ENCODE measurements at regions not wholly inside any gene's neighbourhood (a gene's known extent, or its start where the extent isn't known, plus 50 kb on each side); places are given as distances from the start of the nearest gene placed in this dataset.

GRCh38 chr2:143965493-143966164 lies 554.3 kb downstream of the ZEB2 start:
- in situ Hi-C loops (cut with HindIII; ENCODE audit: low pct_unique_long_range_greater_than_20kb, low sequenced_read_pairs) = no loop called here
- peak in 1 of 2 experiments; percentile 2 for DNase-seq (ENCODE audit: low read depth in 1 of 2, low spot score in 1 of 2)
- TF ChIP-seq JUND (IDR thresholded peaks at IDR 0.05; ENCODE audit: low read depth) = no peak

GRCh38 chr2:143964891-143965290 lies 555.0 kb downstream of the ZEB2 start:
- no peak for TF ChIP-seq JUND (IDR thresholded peaks at IDR 0.05; ENCODE audit: low read depth)
- in situ Hi-C loops (cut with HindIII; ENCODE audit: low pct_unique_long_range_greater_than_20kb, low sequenced_read_pairs) = no loop called here

GRCh38 chr2:143960177-143960576 lies 559.7 kb downstream of the ZEB2 start:
- in situ Hi-C loops (cut with HindIII; ENCODE audit: low pct_unique_long_range_greater_than_20kb, low sequenced_read_pairs) = no loop called here
- DNase-seq (ENCODE audit: low read depth in 1 of 2, low spot score in 1 of 2) = no peak
- no peak for TF ChIP-seq JUND (IDR thresholded peaks at IDR 0.05; ENCODE audit: low read depth)

More at GRCh38 chr2:143964891-143965290, 555.0 kb downstream of the ZEB2 start:
- DNase-seq (ENCODE audit: low read depth in 1 of 2, low spot score in 1 of 2) = no peak

GRCh38 chr2:143957321-143957720 lies 562.6 kb downstream of the ZEB2 start:
- no peak for TF ChIP-seq JUND (IDR thresholded peaks at IDR 0.05; ENCODE audit: low read depth)
- in situ Hi-C loops (cut with HindIII; ENCODE audit: low pct_unique_long_range_greater_than_20kb, low sequenced_read_pairs) = no loop called here
- DNase-seq (ENCODE audit: low read depth in 1 of 2, low spot score in 1 of 2) = no peak

GRCh38 chr2:143955401-143956065 lies 564.4 kb downstream of the ZEB2 start:
- no peak for TF ChIP-seq JUND (IDR thresholded peaks at IDR 0.05; ENCODE audit: low read depth)
- DNase-seq (ENCODE audit: low read depth in 1 of 2, low spot score in 1 of 2) = no peak
- in situ Hi-C loops (cut with HindIII; ENCODE audit: low pct_unique_long_range_greater_than_20kb, low sequenced_read_pairs) = no loop called here

GRCh38 chr2:143954844-143955243 lies 565.1 kb downstream of the ZEB2 start:
- DNase-seq (ENCODE audit: low read depth in 1 of 2, low spot score in 1 of 2) = no peak
- no peak for TF ChIP-seq JUND (IDR thresholded peaks at IDR 0.05; ENCODE audit: low read depth)
- in situ Hi-C loops (cut with HindIII; ENCODE audit: low pct_unique_long_range_greater_than_20kb, low sequenced_read_pairs) = no loop called here

GRCh38 chr2:143954186-143954585 lies 565.7 kb downstream of the ZEB2 start:
- no peak for TF ChIP-seq JUND (IDR thresholded peaks at IDR 0.05; ENCODE audit: low read depth)
- DNase-seq (ENCODE audit: low read depth in 1 of 2, low spot score in 1 of 2) = no peak
- in situ Hi-C loops (cut with HindIII; ENCODE audit: low pct_unique_long_range_greater_than_20kb, low sequenced_read_pairs) = no loop called here

GRCh38 chr2:143953451-143954030 lies 566.4 kb downstream of the ZEB2 start:
- in situ Hi-C loops (cut with HindIII; ENCODE audit: low pct_unique_long_range_greater_than_20kb, low sequenced_read_pairs) = no loop called here
- TF ChIP-seq JUND (IDR thresholded peaks at IDR 0.05; ENCODE audit: low read depth) = no peak
- no peak for DNase-seq (ENCODE audit: low read depth in 1 of 2, low spot score in 1 of 2)

- in situ Hi-C loops (cut with HindIII; ENCODE audit: low pct_unique_long_range_greater_than_20kb, low sequenced_read_pairs) = no loop called here
- TF ChIP-seq JUND (IDR thresholded peaks at IDR 0.05; ENCODE audit: low read depth) = no peak
- DNase-seq (ENCODE audit: low read depth in 1 of 2, low spot score in 1 of 2) = no peak
These were observed 567.4 kb downstream of the ZEB2 start for GRCh38 chr2:143952536-143952935.

GRCh38 chr2:143950704-143951103 lies 569.2 kb downstream of the ZEB2 start:
- DNase-seq (ENCODE audit: low read depth in 1 of 2, low spot score in 1 of 2) = no peak
- TF ChIP-seq JUND (IDR thresholded peaks at IDR 0.05; ENCODE audit: low read depth) = no peak
- in situ Hi-C loops (cut with HindIII; ENCODE audit: low pct_unique_long_range_greater_than_20kb, low sequenced_read_pairs) = no loop called here

GRCh38 chr2:143949121-143949848 lies 570.6 kb downstream of the ZEB2 start:
- in situ Hi-C loops (cut with HindIII; ENCODE audit: low pct_unique_long_range_greater_than_20kb, low sequenced_read_pairs) = no loop called here
- TF ChIP-seq JUND (IDR thresholded peaks at IDR 0.05; ENCODE audit: low read depth) = no peak

GRCh38 chr2:143948710-143949109 lies 571.2 kb downstream of the ZEB2 start:
- no peak for TF ChIP-seq JUND (IDR thresholded peaks at IDR 0.05; ENCODE audit: low read depth)
- in situ Hi-C loops (cut with HindIII; ENCODE audit: low pct_unique_long_range_greater_than_20kb, low sequenced_read_pairs) = no loop called here
- no peak for DNase-seq (ENCODE audit: low read depth in 1 of 2, low spot score in 1 of 2)

More at GRCh38 chr2:143949121-143949848, 570.6 kb downstream of the ZEB2 start:
- no peak for DNase-seq (ENCODE audit: low read depth in 1 of 2, low spot score in 1 of 2)
